ENCODE measurements at regions not wholly inside any gene's neighbourhood (a gene's known extent, or its start where the extent isn't known, plus 50 kb on each side); places are given as distances from the start of the nearest gene placed in this dataset.

DNA sequence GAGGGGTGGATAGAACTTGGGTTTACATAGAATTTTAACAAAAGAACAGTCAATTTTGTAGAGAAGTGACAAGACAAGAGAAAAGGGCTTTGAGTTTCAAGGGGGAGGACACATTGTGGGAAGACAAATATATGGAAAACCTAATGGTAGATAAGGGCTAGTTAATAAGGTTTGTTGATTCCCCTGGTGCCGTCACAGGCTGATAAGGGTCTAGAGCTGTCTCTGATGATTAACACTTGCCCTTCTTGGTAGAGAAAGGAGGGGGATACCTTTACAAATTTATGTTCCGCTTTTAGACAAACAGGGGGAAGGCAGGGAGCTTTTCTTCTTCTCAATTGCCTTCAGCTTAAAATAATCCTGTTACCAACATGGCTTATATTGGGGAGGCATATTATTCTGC, 124.3 kb downstream of the ETS2 start:
- ATAC-seq, result no peak
- H3K9me3 ChIP-seq (ENCODE audit: control insufficient read depth, low read length, poor library complexity, severe bottlenecking), result peaks cover 3% of the 10 kb centered on the region
- H3K4me3 Mint-ChIP-seq, result no peak overlapping the region
- H3K27me3 Mint-ChIP-seq, result peaks cover 24% of the 10 kb centered on the region
- H3K4me1 Mint-ChIP-seq, result no peaks in the 10 kb centered on the region
- H3K27ac Mint-ChIP-seq, result no peak overlapping the region
- DNase-seq, result no peak
- H3K36me3 Mint-ChIP-seq (ENCODE audit: low read depth), result no peaks in the 10 kb centered on the region

DNA sequence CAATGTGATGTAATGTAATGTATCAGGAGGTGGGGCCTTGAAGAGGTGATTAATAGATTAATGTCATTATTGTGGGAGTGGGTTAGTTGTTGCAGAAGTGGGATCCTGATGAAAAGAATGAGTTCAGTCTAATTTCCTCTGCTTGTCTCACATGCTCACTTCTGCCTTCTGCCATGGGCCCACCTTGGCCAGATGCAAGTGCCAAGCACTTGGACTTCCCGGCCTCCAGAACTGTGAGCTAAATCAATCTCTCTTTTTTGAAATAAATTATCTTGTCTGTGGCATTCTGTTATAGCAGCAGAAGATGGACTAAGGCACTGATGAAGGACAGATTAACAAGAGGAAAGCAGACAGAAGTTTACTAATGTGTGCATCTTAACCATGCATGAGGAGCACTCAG, 123.9 kb downstream of the ETS2 start:
- H3K9me3 ChIP-seq (ENCODE audit: control insufficient read depth, low read length, poor library complexity, severe bottlenecking), result peaks cover 3% of the 10 kb centered on the region
- Mint-ChIP-seq H3K4me3 (no peak overlapping the region), H3K27me3 (peaks cover 28% of the 10 kb centered on the region), H3K27ac (no peak overlapping the region), H3K36me3 (ENCODE audit: low read depth) (no peaks in the 10 kb centered on the region), H3K4me1 (no peaks in the 10 kb centered on the region)
- no peak for ATAC-seq
- no peak for DNase-seq

DNA sequence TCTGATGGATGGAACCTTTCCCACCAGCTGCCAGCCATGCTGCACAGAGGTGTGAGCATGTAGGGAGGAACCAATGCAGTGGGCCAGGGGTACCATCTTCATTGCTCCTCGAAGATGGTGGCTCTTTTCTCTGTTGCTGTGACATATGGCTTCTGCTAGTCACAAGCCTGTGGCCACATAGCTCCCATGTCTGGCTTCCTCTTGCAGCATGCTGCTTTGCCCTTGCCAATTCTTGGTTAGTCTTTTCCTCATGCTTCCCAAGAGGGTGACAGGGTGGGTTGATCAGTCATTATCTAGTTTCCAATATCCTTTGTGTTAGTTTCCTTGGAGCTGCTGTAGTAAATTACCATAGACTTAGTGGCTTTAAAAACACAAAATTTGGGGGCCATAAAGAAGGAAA, 123.4 kb downstream of the ETS2 start:
- H3K36me3 Mint-ChIP-seq (ENCODE audit: low read depth), result no peaks in the 10 kb centered on the region
- no peaks in the 10 kb centered on the region for H3K4me1 Mint-ChIP-seq
- peaks cover 28% of the 10 kb centered on the region for H3K27me3 Mint-ChIP-seq
- ATAC-seq (no peak), DNase-seq (no peak)
- peaks cover 3% of the 10 kb centered on the region for H3K9me3 ChIP-seq (ENCODE audit: control insufficient read depth, low read length, poor library complexity, severe bottlenecking)
- no peak overlapping the region for H3K27ac Mint-ChIP-seq
- H3K4me3 Mint-ChIP-seq, result no peak overlapping the region

- peaks cover 3% of the 10 kb centered on the region for H3K9me3 ChIP-seq (ENCODE audit: control insufficient read depth, low read length, poor library complexity, severe bottlenecking)
- Mint-ChIP-seq H3K27ac (no peak overlapping the region), H3K36me3 (ENCODE audit: low read depth) (no peaks in the 10 kb centered on the region), H3K4me3 (no peak overlapping the region), H3K27me3 (peaks cover 32% of the 10 kb centered on the region), H3K4me1 (no peaks in the 10 kb centered on the region)
- DNase-seq (no peak), ATAC-seq (no peak)
These were observed 122.0 kb downstream of the ETS2 start for GRCh38 chr21:38927776-38928175.

DNA sequence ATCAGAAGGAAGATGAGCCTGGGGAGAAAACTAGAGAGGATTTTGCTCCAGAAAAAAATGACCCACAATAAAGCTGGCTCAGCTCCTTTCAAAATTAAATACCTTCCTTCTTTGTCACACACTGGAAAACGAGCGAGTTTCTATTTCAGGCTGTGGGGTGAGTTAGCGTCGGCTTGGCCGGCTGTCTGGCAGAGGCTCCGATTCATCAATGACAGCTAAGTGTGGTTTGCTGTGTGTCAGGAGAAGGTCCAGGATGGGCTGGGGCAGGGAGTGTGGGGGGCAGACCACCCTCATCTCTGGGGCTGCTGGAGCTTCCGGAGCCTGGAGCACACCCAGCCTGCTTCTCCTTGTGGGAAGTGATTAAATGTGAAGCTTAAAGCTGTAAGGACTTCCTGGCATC, 120.2 kb downstream of the ETS2 start:
- H3K27ac Mint-ChIP-seq, result no peak overlapping the region
- ATAC-seq (no peak), DNase-seq (no peak)
- H3K36me3 Mint-ChIP-seq (ENCODE audit: low read depth), result no peaks in the 10 kb centered on the region
- peaks cover 37% of the 10 kb centered on the region for H3K27me3 Mint-ChIP-seq
- H3K9me3 ChIP-seq (ENCODE audit: control insufficient read depth, low read length, poor library complexity, severe bottlenecking), result peaks cover 3% of the 10 kb centered on the region
- H3K4me3 Mint-ChIP-seq, result no peak overlapping the region
- no peaks in the 10 kb centered on the region for H3K4me1 Mint-ChIP-seq

DNA sequence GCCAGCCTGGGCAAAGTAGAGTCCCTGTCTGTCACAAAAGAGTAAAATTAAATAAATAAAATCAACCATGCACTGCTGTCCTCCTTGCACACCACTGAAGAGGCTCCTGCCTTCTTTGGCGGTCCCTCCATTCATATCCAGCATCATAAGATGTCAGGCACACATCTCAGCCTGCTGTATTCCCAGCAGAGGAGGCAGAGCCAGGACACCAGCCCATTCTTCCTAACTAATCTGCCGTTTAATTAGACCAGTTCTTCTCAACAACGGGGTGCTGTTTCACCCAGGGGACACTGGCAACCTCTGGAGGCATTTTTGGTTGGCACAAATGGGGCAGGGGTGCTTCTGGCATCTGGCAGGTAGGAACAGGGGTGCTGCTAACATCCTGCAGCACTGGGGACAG, 119.7 kb downstream of the ETS2 start:
- Mint-ChIP-seq H3K4me3 (no peak overlapping the region), H3K36me3 (ENCODE audit: low read depth) (no peaks in the 10 kb centered on the region), H3K27ac (no peak overlapping the region), H3K27me3 (peaks cover 37% of the 10 kb centered on the region), H3K4me1 (no peaks in the 10 kb centered on the region)
- ATAC-seq, result no peak
- H3K9me3 ChIP-seq (ENCODE audit: control insufficient read depth, low read length, poor library complexity, severe bottlenecking), result peaks cover 3% of the 10 kb centered on the region
- DNase-seq, result no peak

- H3K36me3 Mint-ChIP-seq (ENCODE audit: low read depth), result no peaks in the 10 kb centered on the region
- H3K27me3 Mint-ChIP-seq, result peaks cover 37% of the 10 kb centered on the region
- H3K4me1 Mint-ChIP-seq, result no peaks in the 10 kb centered on the region
- no peak overlapping the region for H3K4me3 Mint-ChIP-seq
- ATAC-seq, result no peak
- H3K27ac Mint-ChIP-seq, result no peak overlapping the region
- peaks cover 3% of the 10 kb centered on the region for H3K9me3 ChIP-seq (ENCODE audit: control insufficient read depth, low read length, poor library complexity, severe bottlenecking)
- DNase-seq, result no peak
These were observed 119.2 kb downstream of the ETS2 start for GRCh38 chr21:38924954-38925353.

- DNase-seq, result no peak
- Mint-ChIP-seq H3K27ac (no peak overlapping the region), H3K36me3 (ENCODE audit: low read depth) (no peaks in the 10 kb centered on the region), H3K4me1 (no peaks in the 10 kb centered on the region), H3K4me3 (no peak overlapping the region), H3K27me3 (peaks cover 41% of the 10 kb centered on the region)
- ATAC-seq, result no peak
- no peaks in the 10 kb centered on the region for H3K9me3 ChIP-seq (ENCODE audit: control insufficient read depth, low read length, poor library complexity, severe bottlenecking)
These were observed 117.7 kb downstream of the ETS2 start for GRCh38 chr21:38923429-38923828.

DNA sequence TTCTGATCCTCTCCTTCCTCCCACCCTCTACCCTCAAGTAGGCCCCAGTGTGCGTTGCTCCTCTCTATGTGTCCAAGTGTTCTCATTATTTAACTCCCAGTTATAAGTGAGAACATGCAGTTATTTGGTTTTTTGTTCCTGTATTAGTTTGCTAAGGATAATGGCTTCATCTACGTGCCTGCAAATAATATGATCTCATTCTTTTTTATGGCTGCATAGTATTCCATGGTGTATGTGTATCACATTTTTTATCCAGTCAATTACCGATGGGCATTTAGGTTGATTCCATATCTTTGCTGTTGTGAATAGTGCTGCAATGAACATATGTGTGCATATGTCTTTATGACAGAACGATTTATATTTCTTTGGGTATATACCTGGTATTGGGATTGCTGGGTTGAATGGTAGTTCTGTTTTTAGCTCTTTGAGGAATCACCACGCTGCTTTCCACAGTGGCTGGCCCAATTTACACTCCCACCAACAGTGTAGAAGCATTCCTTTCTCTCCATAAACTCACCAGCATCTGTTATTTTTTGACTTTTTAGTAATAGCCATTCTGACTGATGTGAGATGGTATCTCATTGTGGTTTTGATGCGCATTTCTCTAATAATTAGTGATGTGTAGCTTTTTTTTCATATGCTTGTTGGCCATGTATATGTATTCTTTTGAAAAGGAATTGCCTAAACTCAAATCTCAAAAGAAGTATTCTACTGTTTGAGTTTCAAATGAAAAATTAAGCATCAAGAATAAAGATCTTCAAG, 116.9 kb downstream of the ETS2 start:
- Mint-ChIP-seq H3K4me1 (no peaks in the 10 kb centered on the region), H3K27ac (no peak overlapping the region), H3K27me3 (peaks cover 37% of the 10 kb centered on the region), H3K36me3 (ENCODE audit: low read depth) (no peaks in the 10 kb centered on the region), H3K4me3 (no peak overlapping the region)
- no peak for DNase-seq
- no peaks in the 10 kb centered on the region for H3K9me3 ChIP-seq (ENCODE audit: control insufficient read depth, low read length, poor library complexity, severe bottlenecking)
- no peak for ATAC-seq

DNA sequence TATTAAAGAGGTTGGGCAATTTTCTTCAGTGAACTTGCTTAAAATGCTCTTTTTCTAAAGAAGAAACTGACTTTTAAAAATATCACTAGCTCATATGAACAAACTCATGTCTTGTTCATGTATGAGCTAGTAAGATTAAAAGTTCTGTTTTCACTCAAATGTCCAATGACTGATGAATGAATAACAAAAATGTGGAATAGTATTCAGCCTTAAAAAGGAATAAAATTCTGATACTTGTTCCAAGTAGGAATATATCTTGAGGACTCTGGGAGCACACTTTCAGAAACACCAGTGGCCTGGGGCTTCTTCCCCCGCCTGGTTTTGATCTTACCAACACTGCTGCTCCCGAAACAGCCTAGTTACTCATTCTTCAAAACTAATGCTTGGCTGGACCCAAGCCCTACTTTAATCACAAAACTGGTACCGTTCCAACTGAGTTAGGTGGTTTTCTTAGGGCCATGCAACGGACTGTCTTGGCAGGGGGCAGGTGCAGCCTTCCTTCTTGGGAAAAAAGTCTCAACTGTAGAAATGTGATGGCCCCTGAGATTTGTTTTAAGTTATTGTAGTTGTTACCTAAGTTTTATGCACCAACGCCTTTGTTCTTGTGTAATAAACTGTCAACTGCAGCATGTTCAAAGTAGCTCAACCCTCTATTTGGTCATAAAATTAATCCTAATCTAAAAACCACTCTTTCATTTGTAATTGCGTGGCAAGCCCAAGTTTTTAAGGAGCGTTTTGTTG, 116.0 kb downstream of the ETS2 start:
- H3K27me3 Mint-ChIP-seq, result peaks cover 34% of the 10 kb centered on the region
- no peak overlapping the region for H3K4me3 Mint-ChIP-seq
- ATAC-seq (no peak), DNase-seq (no peak)
- H3K9me3 ChIP-seq (ENCODE audit: control insufficient read depth, low read length, poor library complexity, severe bottlenecking), result no peaks in the 10 kb centered on the region
- no peaks in the 10 kb centered on the region for H3K36me3 Mint-ChIP-seq (ENCODE audit: low read depth)
- no peaks in the 10 kb centered on the region for H3K4me1 Mint-ChIP-seq
- no peak overlapping the region for H3K27ac Mint-ChIP-seq

DNA sequence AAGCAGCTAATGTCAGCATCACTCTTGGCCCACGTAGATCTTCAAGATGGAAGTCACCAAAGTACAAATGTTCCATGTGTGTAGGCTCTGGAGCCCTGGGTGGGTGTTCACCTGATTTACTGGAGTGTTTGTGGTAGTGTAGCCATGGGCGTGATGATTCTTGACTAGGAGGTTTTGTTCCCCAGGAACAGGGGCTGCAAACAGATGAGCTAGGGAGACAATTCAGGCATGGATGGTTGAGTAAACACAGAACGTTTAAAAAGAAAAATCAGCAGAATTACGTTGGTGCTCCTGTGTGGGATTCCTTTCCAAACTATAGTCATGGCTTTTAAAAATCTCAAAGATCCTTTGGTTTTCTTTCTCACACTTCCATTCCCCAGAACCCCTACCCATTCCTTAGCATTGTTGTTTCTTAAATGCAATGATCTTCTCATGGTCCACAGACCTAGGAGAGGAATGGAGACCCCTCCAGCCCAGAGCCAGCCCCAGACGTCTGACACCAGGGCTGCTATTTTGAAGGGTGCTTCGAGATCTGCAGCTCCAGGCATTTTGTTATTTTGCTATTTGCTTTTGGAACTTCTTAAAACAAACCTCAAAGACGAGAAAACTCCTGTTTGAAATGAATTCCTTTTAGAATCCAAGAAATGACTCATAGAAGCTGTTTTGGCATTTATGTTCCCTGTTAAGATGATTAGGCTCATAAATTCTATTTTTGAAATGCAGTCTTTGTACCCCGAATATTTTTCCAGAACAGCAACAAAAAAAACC, 115.1 kb downstream of the ETS2 start:
- no peaks in the 10 kb centered on the region for H3K9me3 ChIP-seq (ENCODE audit: control insufficient read depth, low read length, poor library complexity, severe bottlenecking)
- no peaks in the 10 kb centered on the region for H3K36me3 Mint-ChIP-seq (ENCODE audit: low read depth)
- DNase-seq (no peak), ATAC-seq (no peak)
- peaks cover 25% of the 10 kb centered on the region for H3K27me3 Mint-ChIP-seq
- no peak overlapping the region for H3K4me3 Mint-ChIP-seq
- no peaks in the 10 kb centered on the region for H3K4me1 Mint-ChIP-seq
- no peak overlapping the region for H3K27ac Mint-ChIP-seq

DNA sequence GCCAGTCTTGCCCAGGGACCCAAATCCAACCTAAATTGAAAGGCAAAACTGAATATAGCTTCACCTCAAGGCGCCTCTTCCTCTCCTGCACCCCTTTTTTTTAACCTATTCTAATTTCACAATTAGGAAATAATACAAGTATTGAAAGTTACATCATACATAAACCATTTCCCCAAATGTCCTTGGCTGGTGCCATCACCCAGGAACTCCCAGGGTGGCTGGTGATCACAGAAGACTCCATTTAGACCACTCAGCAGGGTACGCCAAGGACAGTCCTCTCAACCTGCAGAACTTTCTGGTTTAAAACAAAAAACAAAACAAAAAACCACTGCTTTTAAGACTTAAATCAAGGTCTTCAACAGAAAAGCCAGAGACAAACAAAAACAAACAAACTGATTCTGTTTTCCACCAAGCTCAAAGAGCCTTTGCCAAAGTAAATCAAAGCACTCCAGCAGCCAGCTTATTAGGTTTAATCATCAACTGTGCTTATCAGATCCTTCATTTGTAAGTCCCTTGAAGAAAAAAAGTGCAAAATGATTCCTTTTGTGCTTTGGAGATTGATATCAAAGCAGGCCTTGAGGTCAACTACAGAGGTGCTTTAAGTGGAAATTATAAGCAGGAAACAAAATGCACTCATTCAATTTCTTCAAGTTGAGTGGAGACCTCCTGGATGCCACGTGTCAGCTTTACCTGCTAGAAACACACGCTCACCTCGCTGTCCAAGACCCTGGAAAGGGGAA, 113.0 kb downstream of the ETS2 start:
- no peak overlapping the region for H3K27ac Mint-ChIP-seq
- peaks cover 17% of the 10 kb centered on the region for H3K27me3 Mint-ChIP-seq
- no peaks in the 10 kb centered on the region for H3K9me3 ChIP-seq (ENCODE audit: control insufficient read depth, low read length, poor library complexity, severe bottlenecking)
- no peaks in the 10 kb centered on the region for H3K4me1 Mint-ChIP-seq
- H3K4me3 Mint-ChIP-seq, result no peak overlapping the region
- ATAC-seq, result no peak
- DNase-seq, result no peak
- no peaks in the 10 kb centered on the region for H3K36me3 Mint-ChIP-seq (ENCODE audit: low read depth)
